GM12878 (cell line): ENCODE measurements at regions not wholly inside any gene's neighbourhood (a gene's known extent, or its start where the extent isn't known, plus 50 kb on each side); places are given as distances from the start of the nearest gene placed in this dataset.

Experiments
- ATAC-seq: fragments of 200-7000 bp; cut with Tn5 transposase; 3 replicates; pipeline ENCODE4 v1.9.1; 2020; ENCODE audit warnings: mild to moderate bottlenecking, moderate library complexity
- BruUV-seq: library from RNA; stranded (reverse); fragments of 400-500 nt; replicated peaks from 2 replicates; lab custom pipeline; 2021; lab: Mats Ljungman, UMichigan
- CTCF ChIA-PET: fragments of 300-600 bp; sonication (Branson Sonifier 250); formaldehyde crosslinking; extraction: SDS; loops from one replicate; lab custom pipeline; 2021; ENCODE audit warnings: inconsistent platforms; lab: Yijun Ruan, JAX
- POLR2A ChIA-PET: fragments of 350-600 bp; formaldehyde crosslinking; extraction: SDS; loops from one replicate; lab custom pipeline; 2021; ENCODE audit warnings: inconsistent platforms; lab: Charles Lee
- RAD21 ChIA-PET: fragments of 300-600 bp; sonication (Branson Sonifier 250); formaldehyde crosslinking; loops from one replicate; lab custom pipeline; 2023; ENCODE audit warnings: antibody characterized with exemption; ENCODE audit not compliant: unreplicated experiment; lab: Charles Lee
- SMC1A ChIA-PET: fragments of 300-600 bp; sonication (Branson Sonifier 250); formaldehyde crosslinking; loops from one replicate; lab custom pipeline; 2023; ENCODE audit not compliant: unreplicated experiment, uncharacterized antibody; lab: Charles Lee
- DNase-seq: peaks from one replicate; pipeline ENCODE4 v3.0.0-alpha.2; 2011; ENCODE audit warnings: low read depth, low spot score
- FAIRE-seq: peaks from 3 replicates; lab custom pipeline; 2011; peaks lifted over from hg19 to GRCh38; lab: Jason Lieb, UNC
- H2AFZ ChIP-seq: 2 replicates; pipeline ENCODE4 v1.6.0; 2011; ENCODE audit warnings: low read depth, low read length, control low read depth; ENCODE audit not compliant: control insufficient read depth
- H3K27ac ChIP-seq: 2 replicates; pipeline ENCODE4 v1.5.1; 2011; ENCODE audit warnings: control low read depth; ENCODE audit not compliant: control insufficient read depth, insufficient read depth
- H3K27me3 ChIP-seq, 2 experiments: replicated peaks in 1 of 2; 2 replicates each; pipeline versions ENCODE4 v1.6.0 to v1.6.1; 2011; ENCODE audit warnings: low read length in 1 of 2; ENCODE audit not compliant: control insufficient read depth in 2 of 2, insufficient read depth in 2 of 2
- H3K36me3 ChIP-seq, 2 experiments: 2 replicates each; pipeline ENCODE4 v1.5.1; 2011; ENCODE audit warnings: low read length in 1 of 2; ENCODE audit not compliant: control insufficient read depth in 2 of 2, insufficient read depth in 2 of 2
- H3K4me1 ChIP-seq: 2 replicates; pipeline ENCODE4 v1.6.1; 2011; ENCODE audit warnings: mild to moderate bottlenecking, low read length, moderate library complexity, mixed read lengths; ENCODE audit not compliant: control insufficient read depth, insufficient read depth
- H3K4me2 ChIP-seq: 2 replicates; pipeline ENCODE4 v1.6.0; 2011; ENCODE audit warnings: control low read depth; ENCODE audit not compliant: control insufficient read depth, insufficient read depth
- H3K4me3 ChIP-seq: fragments of 200-600 bp; sonication (generic); 2 replicates; pipeline ENCODE4 v1.5.1; 2016
- H3K79me2 ChIP-seq: 2 replicates; pipeline ENCODE4 v1.6.0; 2011; ENCODE audit warnings: low read length; ENCODE audit not compliant: control insufficient read depth, insufficient read depth
- H3K9ac ChIP-seq: 2 replicates; pipeline ENCODE4 v1.8.0; 2011; ENCODE audit warnings: low read length, control low read depth, mixed read lengths; ENCODE audit not compliant: control insufficient read depth, insufficient read depth
- H3K9me3 ChIP-seq: replicated peaks from 3 replicates; pipeline ENCODE4 v1.5.1; 2011; ENCODE audit warnings: mild to moderate bottlenecking, low read length; ENCODE audit not compliant: control insufficient read depth, insufficient read depth
- H4K20me1 ChIP-seq: 2 replicates; pipeline ENCODE4 v1.6.0; 2011; ENCODE audit not compliant: control insufficient read depth, insufficient read depth
- ATF7 ChIP-seq: fragments of 450-650 bp; IDR thresholded peaks from 2 replicates; pipeline ENCODE4 v1.6.1; 2016; ENCODE audit warnings: low read depth, mild to moderate bottlenecking
- BACH1 ChIP-seq: fragments of 450-650 bp; IDR thresholded peaks from 2 replicates; pipeline ENCODE4 v1.6.1; 2017; ENCODE audit warnings: mild to moderate bottlenecking, borderline replicate concordance
- BHLHE40 ChIP-seq, 2 experiments: fragments of 450-650 bp in 1 of 2; IDR thresholded peaks; 2 replicates each; pipeline ENCODE4 v1.6.1; 2011 to 2017; ENCODE audit warnings: low read depth in 2 of 2, borderline replicate concordance in 1 of 2, improper control_type of control experiment in 1 of 2, low read length in 1 of 2, mild to moderate bottlenecking in 1 of 2
- BMI1 ChIP-seq: fragments of 450-650 bp; IDR thresholded peaks from 2 replicates; pipeline ENCODE4 v1.6.1; 2016; ENCODE audit warnings: mild to moderate bottlenecking, moderate library complexity, borderline replicate concordance
- FOS ChIP-seq: IDR thresholded peaks from 3 replicates; pipeline ENCODE4 v1.6.1; 2011; ENCODE audit warnings: borderline replicate concordance; ENCODE audit not compliant: insufficient read length; ENCODE audit errors: extremely low read depth
- GATAD2B ChIP-seq: fragments of 450-650 bp; conservative IDR thresholded peaks from 2 replicates; pipeline ENCODE4 v1.6.1; 2017; ENCODE audit warnings: low read depth, mild to moderate bottlenecking, moderate library complexity
- KDM1A ChIP-seq: fragments of 200-600 bp; sonication (generic); IDR thresholded peaks from 2 replicates; pipeline ENCODE4 v1.6.1; 2016; ENCODE audit warnings: borderline replicate concordance
- MTA2 ChIP-seq: fragments of 450-650 bp; IDR thresholded peaks from 2 replicates; pipeline ENCODE4 v1.6.1; 2016; ENCODE audit warnings: low read depth, mild to moderate bottlenecking, moderate library complexity
- MTA3 ChIP-seq: IDR thresholded peaks from 2 replicates; pipeline ENCODE4 v1.6.1; 2012; ENCODE audit warnings: low read length, inconsistent platforms, borderline replicate concordance
- MXI1 ChIP-seq: fragments of 150-350 bp; IDR thresholded peaks from 2 replicates; pipeline ENCODE4 v1.6.1; 2011; ENCODE audit warnings: low read depth, mild to moderate bottlenecking, inconsistent platforms, low read length, improper control_type of control experiment
- POLR2AphosphoS5 ChIP-seq: IDR thresholded peaks from 2 replicates; pipeline ENCODE4 v1.6.1; 2011; ENCODE audit warnings: mild to moderate bottlenecking, low read length, inconsistent platforms
- RCOR1 ChIP-seq: conservative IDR thresholded peaks from 2 replicates; pipeline ENCODE4 v1.6.1; 2012; ENCODE audit warnings: low read depth, low read length, improper control_type of control experiment
- SMAD5 ChIP-seq: IDR thresholded peaks from 2 replicates; pipeline ENCODE4 v1.6.1; 2016; ENCODE audit warnings: antibody characterized with exemption, low read depth
- SMC3 ChIP-seq: IDR thresholded peaks from 2 replicates; pipeline ENCODE4 v1.6.1; 2011; ENCODE audit warnings: low read length, improper control_type of control experiment, borderline replicate concordance
- SP1 ChIP-seq: IDR thresholded peaks from one replicate; pipeline ENCODE4 v1.6.1; 2011; ENCODE audit warnings: low read depth, low read length
- SREBF1 ChIP-seq: IDR thresholded peaks from 2 replicates; pipeline ENCODE4 v1.6.1; 2012; ENCODE audit warnings: mild to moderate bottlenecking, low read length
- TBL1XR1 ChIP-seq: IDR thresholded peaks from 2 replicates; pipeline ENCODE4 v1.6.1; 2012; ENCODE audit warnings: low read depth, low read length, improper control_type of control experiment
- WGBS: methylation state at CpG from one replicate; pipeline ENCODE4 v1.1.6; 2016; ENCODE audit warnings: low lambda C conversion rate; ENCODE audit not compliant: insufficient replicate concordance, insufficient coverage; ENCODE audit errors: missing lambda C conversion rate; 5-methylcytosine and 5-hydroxymethylcytosine counted together
- in situ Hi-C: fragments of 300-500 bp; cut with MboI; formaldehyde crosslinking; loops from 9 replicates; pipeline ENCODE4 v1.14.3; 2018; ENCODE audit warnings: mixed read lengths
- intact Hi-C: fragments of 100-400 bp; cut with micrococcal nuclease; formaldehyde crosslinking; loops from one replicate; pipeline ENCODE4 v1.14.2; 2022; ENCODE audit not compliant: unreplicated experiment
- TF ChIP-seq, protein P1 (sequence below): fragments of 450-650 bp; IDR thresholded peaks from 2 replicates; pipeline ENCODE4 v1.6.1; 2018; ENCODE audit warnings: borderline replicate concordance, mild to moderate bottlenecking; ENCODE audit not compliant: partially characterized antibody
- TF ChIP-seq, protein P2 (sequence below): fragments of 150-350 bp; IDR thresholded peaks from 2 replicates; pipeline ENCODE4 v1.6.1; 2014; ENCODE audit warnings: mild to moderate bottlenecking, low read depth, low read length
- TF ChIP-seq, protein P3 (sequence below): fragments of 450-650 bp; IDR thresholded peaks from 2 replicates; pipeline ENCODE4 v1.6.1; 2017; ENCODE audit warnings: low read depth, mild to moderate bottlenecking, moderate library complexity

DNA sequence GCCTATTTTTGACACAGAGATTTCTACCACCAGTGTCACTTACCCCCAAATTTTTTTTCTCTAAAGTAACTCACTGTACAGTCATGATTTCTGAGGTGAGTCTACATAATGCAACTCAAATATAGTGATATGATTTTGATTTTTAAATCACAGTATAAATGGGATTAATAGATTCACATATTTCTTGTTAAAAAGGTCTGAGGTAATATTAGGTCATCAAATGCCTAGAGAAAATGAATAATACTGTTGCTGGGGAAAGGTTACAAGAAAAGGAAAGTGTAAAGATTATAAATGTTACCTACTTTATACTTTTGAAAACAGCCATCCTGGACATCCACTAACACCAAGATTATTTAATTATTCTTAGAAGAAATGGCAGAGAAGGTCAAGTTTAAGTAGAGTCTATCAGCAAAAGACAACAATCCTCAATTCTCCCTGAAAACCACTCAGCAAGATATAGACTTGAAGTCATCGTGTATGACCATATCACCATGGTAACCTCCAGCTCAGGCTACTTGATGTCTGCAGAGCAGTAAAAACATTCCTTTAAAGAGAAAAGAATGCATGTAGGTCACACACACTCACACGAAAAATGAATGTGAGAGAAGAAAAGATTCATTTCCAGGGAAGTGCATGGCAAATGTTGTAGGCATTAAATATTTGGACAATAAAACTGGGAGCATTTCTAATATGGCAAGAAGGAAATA, 58.7 kb downstream of the CCDC59 start:
- FAIRE-seq: no peak
- H3K9ac ChIP-seq: no peak overlapping the region
- TF ChIP-seq SMAD5: no peak
- TF ChIP-seq BACH1: no peak
- no peak for TF ChIP-seq BHLHE40 (IDR thresholded peaks at IDR 0.05; ENCODE audit: borderline replicate concordance in 1 of 2, low read depth in 2 of 2, low read length in 1 of 2)
- TF ChIP-seq SREBF1: no peak
- TF ChIP-seq ATF7: no peak
- no peak for TF ChIP-seq SP1
- TF ChIP-seq FOS: no peak
- TF ChIP-seq BMI1: no peak
- no peak for TF ChIP-seq MXI1
- TF ChIP-seq, protein P1, sequence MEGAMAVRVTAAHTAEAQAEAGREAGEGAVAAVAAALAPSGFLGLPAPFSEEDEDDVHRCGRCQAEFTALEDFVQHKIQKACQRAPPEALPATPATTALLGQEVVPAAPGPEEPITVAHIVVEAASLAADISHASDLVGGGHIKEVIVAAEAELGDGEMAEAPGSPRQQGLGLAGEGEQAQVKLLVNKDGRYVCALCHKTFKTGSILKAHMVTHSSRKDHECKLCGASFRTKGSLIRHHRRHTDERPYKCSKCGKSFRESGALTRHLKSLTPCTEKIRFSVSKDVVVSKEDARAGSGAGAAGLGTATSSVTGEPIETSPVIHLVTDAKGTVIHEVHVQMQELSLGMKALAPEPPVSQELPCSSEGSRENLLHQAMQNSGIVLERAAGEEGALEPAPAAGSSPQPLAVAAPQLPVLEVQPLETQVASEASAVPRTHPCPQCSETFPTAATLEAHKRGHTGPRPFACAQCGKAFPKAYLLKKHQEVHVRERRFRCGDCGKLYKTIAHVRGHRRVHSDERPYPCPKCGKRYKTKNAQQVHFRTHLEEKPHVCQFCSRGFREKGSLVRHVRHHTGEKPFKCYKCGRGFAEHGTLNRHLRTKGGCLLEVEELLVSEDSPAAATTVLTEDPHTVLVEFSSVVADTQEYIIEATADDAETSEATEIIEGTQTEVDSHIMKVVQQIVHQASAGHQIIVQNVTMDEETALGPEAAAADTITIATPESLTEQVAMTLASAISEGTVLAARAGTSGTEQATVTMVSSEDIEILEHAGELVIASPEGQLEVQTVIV: no peak
- no peak for TF ChIP-seq POLR2AphosphoS5
- TF ChIP-seq TBL1XR1: no peak
- TF ChIP-seq KDM1A: no peak
- TF ChIP-seq MTA2: no peak
- TF ChIP-seq, protein P2, sequence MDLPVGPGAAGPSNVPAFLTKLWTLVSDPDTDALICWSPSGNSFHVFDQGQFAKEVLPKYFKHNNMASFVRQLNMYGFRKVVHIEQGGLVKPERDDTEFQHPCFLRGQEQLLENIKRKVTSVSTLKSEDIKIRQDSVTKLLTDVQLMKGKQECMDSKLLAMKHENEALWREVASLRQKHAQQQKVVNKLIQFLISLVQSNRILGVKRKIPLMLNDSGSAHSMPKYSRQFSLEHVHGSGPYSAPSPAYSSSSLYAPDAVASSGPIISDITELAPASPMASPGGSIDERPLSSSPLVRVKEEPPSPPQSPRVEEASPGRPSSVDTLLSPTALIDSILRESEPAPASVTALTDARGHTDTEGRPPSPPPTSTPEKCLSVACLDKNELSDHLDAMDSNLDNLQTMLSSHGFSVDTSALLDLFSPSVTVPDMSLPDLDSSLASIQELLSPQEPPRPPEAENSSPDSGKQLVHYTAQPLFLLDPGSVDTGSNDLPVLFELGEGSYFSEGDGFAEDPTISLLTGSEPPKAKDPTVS: no peak
- TF ChIP-seq MTA3: no peak
- TF ChIP-seq, protein P3, sequence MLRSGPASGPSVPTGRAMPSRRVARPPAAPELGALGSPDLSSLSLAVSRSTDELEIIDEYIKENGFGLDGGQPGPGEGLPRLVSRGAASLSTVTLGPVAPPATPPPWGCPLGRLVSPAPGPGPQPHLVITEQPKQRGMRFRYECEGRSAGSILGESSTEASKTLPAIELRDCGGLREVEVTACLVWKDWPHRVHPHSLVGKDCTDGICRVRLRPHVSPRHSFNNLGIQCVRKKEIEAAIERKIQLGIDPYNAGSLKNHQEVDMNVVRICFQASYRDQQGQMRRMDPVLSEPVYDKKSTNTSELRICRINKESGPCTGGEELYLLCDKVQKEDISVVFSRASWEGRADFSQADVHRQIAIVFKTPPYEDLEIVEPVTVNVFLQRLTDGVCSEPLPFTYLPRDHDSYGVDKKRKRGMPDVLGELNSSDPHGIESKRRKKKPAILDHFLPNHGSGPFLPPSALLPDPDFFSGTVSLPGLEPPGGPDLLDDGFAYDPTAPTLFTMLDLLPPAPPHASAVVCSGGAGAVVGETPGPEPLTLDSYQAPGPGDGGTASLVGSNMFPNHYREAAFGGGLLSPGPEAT: no peak
- no peak for TF ChIP-seq SMC3
- TF ChIP-seq GATAD2B: no peak
- no peak for TF ChIP-seq RCOR1
- TF ChIP-seq, all 136 proteins: peak for 0
- ChIA-PET POLR2A (no interaction called here), SMC1A (no interaction called here), CTCF (no interaction called here), RAD21 (no interaction called here)
- H2AFZ ChIP-seq: no peak overlapping the region
- in situ Hi-C loops: no loop called here
- no peak overlapping the region for H3K4me3 ChIP-seq
- H3K4me2 ChIP-seq: no peak overlapping the region
- BruUV-seq: no TSS peak
- 23% methylated on average over 2 of the region's 2 CpGs for WGBS
- intact Hi-C loops: no loop called here
- no peaks in the 10 kb centered on the region for H4K20me1 ChIP-seq
- ATAC-seq (no peak), DNase-seq (no peak)
- no peak overlapping the region for H3K27ac ChIP-seq
- no peaks in the 10 kb centered on the region for H3K79me2 ChIP-seq
- no peaks in the 10 kb centered on the region for H3K4me1 ChIP-seq
- no peaks in the 10 kb centered on the region for H3K36me3 ChIP-seq
- no peaks in the 10 kb centered on the region for H3K9me3 ChIP-seq
- H3K27me3 ChIP-seq: no peaks in the 10 kb centered on the region
